MM.1S (cell line): ENCODE measurements at regions not wholly inside any gene's neighbourhood (a gene's known extent, or its start where the extent isn't known, plus 50 kb on each side); places are given as distances from the start of the nearest gene placed in this dataset.

ENCODE experiments used
- DNase-seq: peaks from one replicate; pipeline ENCODE4 v3.0.0-alpha.2; 2015
- H2AFZ ChIP-seq: fragments of 300-600 bp; sonication (generic); 2 replicates; pipeline ENCODE4 v1.6.0; 2016; ENCODE audit warnings: antibody characterized with exemption, low read length
- H3F3A ChIP-seq: fragments of 300-600 bp; sonication (generic); 2 replicates; pipeline ENCODE4 v1.6.1; 2016; ENCODE audit warnings: mild to moderate bottlenecking, antibody characterized with exemption, low read length, moderate library complexity, mixed read lengths; ENCODE audit not compliant: insufficient read depth
- H3K27ac ChIP-seq: fragments of 300-600 bp; sonication (generic); 2 replicates; pipeline ENCODE4 v1.5.1; 2016; ENCODE audit warnings: mild to moderate bottlenecking, low read length
- H3K27me3 ChIP-seq: fragments of 300-600 bp; sonication (generic); replicated peaks from 2 replicates; pipeline ENCODE4 v1.6.0; 2016; ENCODE audit warnings: low read length; ENCODE audit not compliant: insufficient read depth
- H3K36me3 ChIP-seq: fragments of 300-600 bp; sonication (generic); replicated peaks from 2 replicates; pipeline ENCODE4 v1.6.1; 2016; ENCODE audit warnings: mild to moderate bottlenecking, low read length, mixed read lengths; ENCODE audit not compliant: insufficient read depth
- H3K4me1 ChIP-seq: fragments of 300-600 bp; sonication (generic); 2 replicates; pipeline ENCODE4 v1.6.1; 2016; ENCODE audit warnings: low read length, mixed read lengths
- H3K4me2 ChIP-seq: fragments of 300-600 bp; sonication (generic); 2 replicates; pipeline ENCODE4 v1.6.0; 2016; ENCODE audit warnings: low read depth, low read length
- H3K4me3 ChIP-seq: fragments of 300-600 bp; sonication (generic); 2 replicates; pipeline ENCODE4 v1.5.1; 2016; ENCODE audit warnings: low read length, mixed read lengths
- H3K79me2 ChIP-seq: fragments of 300-600 bp; sonication (generic); 2 replicates; pipeline ENCODE4 v1.6.1; 2016; ENCODE audit warnings: mixed run types, low read length, mixed read lengths
- H3K9ac ChIP-seq: fragments of 300-600 bp; sonication (generic); 2 replicates; pipeline ENCODE4 v1.6.1; 2016; ENCODE audit warnings: low read length, mixed read lengths
- H3K9me2 ChIP-seq: fragments of 300-600 bp; sonication (generic); replicated peaks from 2 replicates; pipeline ENCODE4 v1.6.1; 2016; ENCODE audit warnings: mild to moderate bottlenecking, low read length, mixed read lengths; ENCODE audit not compliant: insufficient read depth
- H3K9me3 ChIP-seq: fragments of 300-600 bp; sonication (generic); replicated peaks from 2 replicates; pipeline ENCODE4 v1.6.1; 2016; ENCODE audit warnings: mild to moderate bottlenecking, low read length, mixed read lengths; ENCODE audit not compliant: insufficient read depth
- H4K20me1 ChIP-seq: fragments of 300-600 bp; sonication (generic); 2 replicates; pipeline ENCODE4 v1.6.1; 2016; ENCODE audit warnings: mild to moderate bottlenecking, low read length, moderate library complexity, mixed read lengths; ENCODE audit not compliant: insufficient read depth
- EZH2 ChIP-seq: fragments of 300-600 bp; sonication (generic); optimal IDR thresholded peaks from 2 replicates; pipeline ENCODE3; 2017; ENCODE audit warnings: low read depth, mild to moderate bottlenecking, antibody characterized with exemption, low read length, mixed read lengths
- EZH2phosphoT487 ChIP-seq: fragments of 300-600 bp; sonication (generic); IDR thresholded peaks from 2 replicates; pipeline ENCODE4 v1.6.1; 2018; ENCODE audit warnings: antibody characterized with exemption, low read length
- TF ChIP-seq, protein P1 (sequence below): fragments of 300-600 bp; sonication (generic); IDR thresholded peaks from 2 replicates; pipeline ENCODE4 v1.5.1; 2016; ENCODE audit warnings: antibody characterized with exemption, low read length, mixed read lengths

DNA sequence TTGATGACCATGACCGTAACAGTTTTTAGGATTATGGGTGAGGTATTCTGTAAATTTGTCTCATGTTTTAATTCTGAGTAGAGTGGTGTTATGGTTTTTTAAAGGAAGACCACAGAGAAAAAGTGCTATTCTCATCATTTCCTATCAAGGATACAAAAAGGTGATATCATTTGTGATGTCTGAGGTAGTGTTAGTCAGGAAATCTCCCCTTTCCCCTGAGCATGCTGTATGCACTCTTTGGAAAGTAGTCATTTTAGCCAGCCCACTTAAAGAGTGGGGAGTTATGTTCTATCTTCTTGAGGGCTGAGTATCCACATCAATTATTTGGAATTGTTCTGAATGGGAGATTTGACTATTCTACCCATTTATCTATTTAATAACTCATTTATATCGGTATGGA, 414.2 kb upstream of the SLC14A2 start:
- no peak overlapping the region for H3K9ac ChIP-seq
- H4K20me1 ChIP-seq, result no peaks in the 10 kb centered on the region
- no peak overlapping the region for H3K27ac ChIP-seq
- DNase-seq, result no peak
- H3F3A ChIP-seq, result no peaks in the 10 kb centered on the region
- H3K9me3 ChIP-seq, result no peaks in the 10 kb centered on the region
- H3K4me2 ChIP-seq, result no peak overlapping the region
- H2AFZ ChIP-seq, result no peak overlapping the region
- no peak overlapping the region for H3K4me3 ChIP-seq
- no peaks in the 10 kb centered on the region for H3K9me2 ChIP-seq
- TF ChIP-seq EZH2, result no peak
- no peaks in the 10 kb centered on the region for H3K27me3 ChIP-seq
- H3K79me2 ChIP-seq, result no peaks in the 10 kb centered on the region
- no peaks in the 10 kb centered on the region for H3K36me3 ChIP-seq
- H3K4me1 ChIP-seq, result no peaks in the 10 kb centered on the region

DNA sequence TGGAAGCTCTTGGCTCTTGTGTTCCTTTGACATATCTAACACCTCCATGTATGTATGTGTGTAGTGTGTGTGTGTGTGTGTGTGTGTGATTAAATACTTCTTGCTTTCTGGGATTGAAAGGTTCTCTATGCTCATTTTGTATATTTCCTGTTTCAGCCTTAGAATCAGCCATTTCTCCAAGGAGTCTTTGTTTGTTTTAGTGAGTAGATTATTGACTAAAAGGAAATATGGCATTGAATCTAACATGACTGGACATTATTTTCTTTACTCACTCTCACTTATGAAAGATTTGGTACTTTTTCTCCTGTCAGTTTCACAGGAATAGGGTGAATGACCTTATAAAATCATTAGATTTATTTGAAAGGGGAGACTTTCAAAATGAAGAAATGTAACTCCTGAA, 413.8 kb upstream of the SLC14A2 start:
- Histone ChIP-seq H3K36me3 (no peaks in the 10 kb centered on the region), H3F3A (no peaks in the 10 kb centered on the region), H2AFZ (no peak overlapping the region), H3K79me2 (no peaks in the 10 kb centered on the region), H3K27ac (no peak overlapping the region), H3K4me2 (no peak overlapping the region), H3K9ac (no peak overlapping the region), H3K27me3 (no peaks in the 10 kb centered on the region), H3K9me3 (no peaks in the 10 kb centered on the region), H3K4me3 (no peak overlapping the region), H3K9me2 (no peaks in the 10 kb centered on the region), H4K20me1 (no peaks in the 10 kb centered on the region), H3K4me1 (no peaks in the 10 kb centered on the region)
- no peak for TF ChIP-seq EZH2
- no peak for TF ChIP-seq EZH2phosphoT487
- TF ChIP-seq, protein P1, sequence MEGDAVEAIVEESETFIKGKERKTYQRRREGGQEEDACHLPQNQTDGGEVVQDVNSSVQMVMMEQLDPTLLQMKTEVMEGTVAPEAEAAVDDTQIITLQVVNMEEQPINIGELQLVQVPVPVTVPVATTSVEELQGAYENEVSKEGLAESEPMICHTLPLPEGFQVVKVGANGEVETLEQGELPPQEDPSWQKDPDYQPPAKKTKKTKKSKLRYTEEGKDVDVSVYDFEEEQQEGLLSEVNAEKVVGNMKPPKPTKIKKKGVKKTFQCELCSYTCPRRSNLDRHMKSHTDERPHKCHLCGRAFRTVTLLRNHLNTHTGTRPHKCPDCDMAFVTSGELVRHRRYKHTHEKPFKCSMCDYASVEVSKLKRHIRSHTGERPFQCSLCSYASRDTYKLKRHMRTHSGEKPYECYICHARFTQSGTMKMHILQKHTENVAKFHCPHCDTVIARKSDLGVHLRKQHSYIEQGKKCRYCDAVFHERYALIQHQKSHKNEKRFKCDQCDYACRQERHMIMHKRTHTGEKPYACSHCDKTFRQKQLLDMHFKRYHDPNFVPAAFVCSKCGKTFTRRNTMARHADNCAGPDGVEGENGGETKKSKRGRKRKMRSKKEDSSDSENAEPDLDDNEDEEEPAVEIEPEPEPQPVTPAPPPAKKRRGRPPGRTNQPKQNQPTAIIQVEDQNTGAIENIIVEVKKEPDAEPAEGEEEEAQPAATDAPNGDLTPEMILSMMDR, result no peak
- no peak for DNase-seq

DNA sequence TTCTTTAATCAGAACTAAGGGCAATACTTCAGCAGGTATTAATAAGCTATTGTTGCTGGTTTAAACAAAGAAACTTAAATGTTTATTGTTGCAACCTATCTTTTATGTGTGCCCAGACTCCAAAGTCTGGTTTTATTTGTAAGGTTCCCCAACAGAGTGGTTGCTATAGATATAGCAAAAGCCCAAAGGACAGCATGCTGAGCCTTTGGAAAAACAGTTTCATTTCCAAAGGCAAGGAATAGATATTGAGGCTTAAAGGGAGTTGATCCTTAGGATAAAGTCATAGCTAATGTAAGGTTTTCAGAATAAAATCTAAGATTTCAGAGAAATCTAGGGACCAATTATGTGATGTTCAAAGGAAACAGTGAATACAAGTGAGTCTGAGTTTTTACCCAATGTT, 413.2 kb upstream of the SLC14A2 start:
- Histone ChIP-seq H3K4me1 (no peaks in the 10 kb centered on the region), H2AFZ (no peak overlapping the region), H3K79me2 (no peaks in the 10 kb centered on the region), H3K36me3 (no peaks in the 10 kb centered on the region), H3K27ac (no peak overlapping the region), H3F3A (no peaks in the 10 kb centered on the region), H3K4me2 (no peak overlapping the region), H3K4me3 (no peak overlapping the region), H3K9me3 (no peaks in the 10 kb centered on the region), H3K9me2 (no peaks in the 10 kb centered on the region), H4K20me1 (no peaks in the 10 kb centered on the region), H3K9ac (no peak overlapping the region), H3K27me3 (no peaks in the 10 kb centered on the region)
- no peak for TF ChIP-seq EZH2phosphoT487
- no peak for TF ChIP-seq EZH2
- TF ChIP-seq, protein P1, result no peak
- DNase-seq, result no peak

DNA sequence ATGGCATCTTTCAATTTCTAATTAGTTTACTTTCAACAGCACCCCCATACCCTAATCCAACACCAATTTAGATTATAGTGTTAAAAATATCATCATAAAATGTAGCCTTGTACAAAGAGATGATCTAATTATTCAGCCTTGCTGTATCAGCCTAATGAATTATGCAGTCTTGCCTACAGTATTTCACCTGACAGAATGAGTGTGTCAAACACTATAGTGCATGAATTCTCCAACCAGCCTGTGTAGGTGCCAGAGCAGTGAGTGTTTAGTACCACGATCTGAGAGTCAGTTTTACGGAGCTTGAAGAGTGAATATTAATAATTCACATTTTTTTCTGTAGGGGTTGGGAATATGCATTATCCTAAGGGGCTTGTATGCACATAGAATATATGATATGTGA, 411.6 kb upstream of the SLC14A2 start:
- H3K27me3 ChIP-seq, result no peaks in the 10 kb centered on the region
- H3K9ac ChIP-seq, result no peak overlapping the region
- H3K4me1 ChIP-seq, result no peaks in the 10 kb centered on the region
- H3K4me2 ChIP-seq, result no peak overlapping the region
- no peaks in the 10 kb centered on the region for H3F3A ChIP-seq
- no peak overlapping the region for H2AFZ ChIP-seq
- no peak overlapping the region for H3K27ac ChIP-seq
- H4K20me1 ChIP-seq, result no peaks in the 10 kb centered on the region
- no peaks in the 10 kb centered on the region for H3K9me3 ChIP-seq
- TF ChIP-seq, protein P1, result no peak
- TF ChIP-seq EZH2, result no peak
- TF ChIP-seq EZH2phosphoT487, result no peak
- H3K36me3 ChIP-seq, result no peaks in the 10 kb centered on the region
- no peaks in the 10 kb centered on the region for H3K79me2 ChIP-seq
- no peak overlapping the region for H3K4me3 ChIP-seq
- H3K9me2 ChIP-seq, result no peaks in the 10 kb centered on the region
- DNase-seq, result no peak
